Gastrocnemius medialis (tissue), 4 donors: ENCODE measurements at regions not wholly inside any gene's neighbourhood (a gene's known extent, or its start where the extent isn't known, plus 50 kb on each side); places are given as distances from the start of the nearest gene placed in this dataset.

Experiments
- ATAC-seq, 2 donors: fragments of 150-250 bp; one replicate each; pipeline ENCODE4 v1.9.1; 2016
- DNase-seq, 2 donors: peaks; one replicate each; pipeline ENCODE4 v3.0.0-alpha.2; 2019
- H3K27ac ChIP-seq, 4 donors: fragments of 200-600 bp; sonication (generic); 1 replicate in 1 of 4; 2 replicates in 3 of 4; pipeline ENCODE4 v1.5.1; 2016 to 2018; ENCODE audit warnings: mild to moderate bottlenecking in 2 of 4, moderate library complexity in 1 of 4
- H3K27me3 ChIP-seq, 3 donors: fragments of 200-600 bp; sonication (generic) in 2 of 3; 1 replicate in 1 of 3; 2 replicates in 2 of 3; pipeline versions ENCODE4 v1.5.1 to v1.6.0; 2016 to 2019; ENCODE audit warnings: mild to moderate bottlenecking in 1 of 3, moderate library complexity in 1 of 3
- H3K36me3 ChIP-seq, 2 donors: fragments of 200-600 bp; sonication (generic) in 1 of 2; one replicate each; pipeline ENCODE4 v1.5.1; 2017 to 2018
- H3K4me1 ChIP-seq, 2 donors: fragments of 200-600 bp; sonication (generic) in 1 of 2; one replicate each; pipeline ENCODE4 v1.5.1; 2016 to 2017; ENCODE audit warnings: mild to moderate bottlenecking in 2 of 2
- H3K4me3 ChIP-seq, 4 donors: fragments of 200-600 bp; sonication (generic) in 3 of 4; 1 replicate in 1 of 4; 2 replicates in 3 of 4; pipeline ENCODE4 v1.5.1; 2016 to 2019; ENCODE audit warnings: mild to moderate bottlenecking in 2 of 4
- H3K9me3 ChIP-seq, 3 donors: fragments of 200-600 bp; sonication (generic) in 2 of 3; 1 replicate in 1 of 3; 2 replicates in 2 of 3; pipeline ENCODE4 v1.5.1; 2016 to 2019
- CTCF ChIP-seq, 5 experiments: fragments of 450-650 bp in 3 of 5; fragments of 200-600 bp in 2 of 5; sonication (generic) in 2 of 5; IDR thresholded peaks in 4 of 5; conservative IDR thresholded peaks in 1 of 5; 1 replicate in 4 of 5; 2 replicates in 1 of 5; pipeline ENCODE4 v1.5.1; 2016 to 2019; ENCODE audit warnings: antibody characterized with exemption in 5 of 5, mild to moderate bottlenecking in 3 of 5, moderate library complexity in 3 of 5
- POLR2A ChIP-seq, 2 donors: fragments of 450-650 bp; IDR thresholded peaks; one replicate each; pipeline ENCODE4 v1.6.1; 2017; ENCODE audit warnings: antibody characterized with exemption in 2 of 2, mild to moderate bottlenecking in 2 of 2, moderate library complexity in 2 of 2
- in situ Hi-C, 4 donors: fragments of 200-750 bp; cut with MboI; loops; one replicate each; pipeline versions ENCODE4 v1.15.0 to v1.8.0; 2017; ENCODE audit warnings: low sequenced_read_pairs in 4 of 4
- intact Hi-C: fragments of 100-400 bp; cut with DNase I; formaldehyde crosslinking; loops from one replicate; pipeline ENCODE4 v1.15.1; 2023; ENCODE audit warnings: low total_unique reads

GRCh38 chr2:225340923-225341322 is 58.6 kb upstream of the NYAP2 start:
- H3K4me3 ChIP-seq = no peak overlapping the region
- no peak for ATAC-seq
- TF ChIP-seq POLR2A (IDR thresholded peaks at IDR 0.05) (no peak), CTCF (IDR thresholded peaks at IDR 0.05 in 4 of 5, conservative IDR thresholded peaks at IDR 0.05 in 1 of 5) (no peak)
- no peaks in the 10 kb centered on the region for H3K4me1 ChIP-seq
- intact Hi-C loops = no loop called here
- no peak for DNase-seq
- in situ Hi-C loops = no loop called here
- no peak overlapping the region for H3K27ac ChIP-seq
- H3K27me3 ChIP-seq = no peaks in the 10 kb centered on the region
- H3K36me3 ChIP-seq = no peaks in the 10 kb centered on the region
- no peaks in the 10 kb centered on the region for H3K9me3 ChIP-seq

GRCh38 chr2:225337183-225337582 is 62.3 kb upstream of the NYAP2 start:
- Histone ChIP-seq H3K27me3 (no peaks in the 10 kb centered on the region), H3K4me1 (no peaks in the 10 kb centered on the region), H3K4me3 (no peak overlapping the region), H3K27ac (no peak overlapping the region), H3K9me3 (no peaks in the 10 kb centered on the region), H3K36me3 (no peaks in the 10 kb centered on the region)
- ATAC-seq (no peak), DNase-seq (no peak)
- no peak for TF ChIP-seq CTCF (IDR thresholded peaks at IDR 0.05 in 4 of 5, conservative IDR thresholded peaks at IDR 0.05 in 1 of 5)
- TF ChIP-seq POLR2A (IDR thresholded peaks at IDR 0.05) = no peak
- in situ Hi-C loops (no loop called here), intact Hi-C loops (no loop called here)

- no peak overlapping the region for H3K27ac ChIP-seq
- H3K9me3 ChIP-seq = no peaks in the 10 kb centered on the region
- H3K4me3 ChIP-seq = no peak overlapping the region
- intact Hi-C loops = no loop called here
- H3K27me3 ChIP-seq = no peaks in the 10 kb centered on the region
- in situ Hi-C loops = no loop called here
- no peaks in the 10 kb centered on the region for H3K4me1 ChIP-seq
- ATAC-seq = no peak
- TF ChIP-seq POLR2A (IDR thresholded peaks at IDR 0.05) = no peak
- TF ChIP-seq CTCF (IDR thresholded peaks at IDR 0.05 in 4 of 5, conservative IDR thresholded peaks at IDR 0.05 in 1 of 5) = no peak
- no peak for DNase-seq
- no peaks in the 10 kb centered on the region for H3K36me3 ChIP-seq
Measured at GRCh38 chr2:225334514-225334913, 65.0 kb upstream of the NYAP2 start.

- Histone ChIP-seq H3K9me3 (no peaks in the 10 kb centered on the region), H3K4me3 (no peak overlapping the region), H3K27ac (no peak overlapping the region), H3K27me3 (no peaks in the 10 kb centered on the region), H3K36me3 (no peaks in the 10 kb centered on the region), H3K4me1 (no peaks in the 10 kb centered on the region)
- in situ Hi-C loops = no loop called here
- no peak for ATAC-seq
- no peak for TF ChIP-seq CTCF (IDR thresholded peaks at IDR 0.05 in 4 of 5, conservative IDR thresholded peaks at IDR 0.05 in 1 of 5)
- no peak for TF ChIP-seq POLR2A (IDR thresholded peaks at IDR 0.05)
- no peak for DNase-seq
- intact Hi-C loops = no loop called here
Measured at GRCh38 chr2:225328192-225328591, 71.3 kb upstream of the NYAP2 start.

GRCh38 chr2:225326969-225327368 is 72.5 kb upstream of the NYAP2 start:
- no peaks in the 10 kb centered on the region for H3K36me3 ChIP-seq
- intact Hi-C loops = no loop called here
- H3K27ac ChIP-seq = no peak overlapping the region
- ATAC-seq (no peak), DNase-seq (no peak)
- TF ChIP-seq CTCF (IDR thresholded peaks at IDR 0.05 in 4 of 5, conservative IDR thresholded peaks at IDR 0.05 in 1 of 5) (no peak), POLR2A (IDR thresholded peaks at IDR 0.05) (no peak)
- H3K27me3 ChIP-seq = no peaks in the 10 kb centered on the region
- no peak overlapping the region for H3K4me3 ChIP-seq
- H3K4me1 ChIP-seq = no peaks in the 10 kb centered on the region
- in situ Hi-C loops = no loop called here
- no peaks in the 10 kb centered on the region for H3K9me3 ChIP-seq
